DND-41 (cell line): ENCODE measurements at regions not wholly inside any gene's neighbourhood (a gene's known extent, or its start where the extent isn't known, plus 50 kb on each side); places are given as distances from the start of the nearest gene placed in this dataset.
"Not testable (repeated sequence)": the region's sequence is repeated elsewhere in the genome, so short reads cannot be mapped to it uniquely, and the experiment has no call there.

Experiments
- ATAC-seq: fragments of 200-7000 bp; cut with Tn5 transposase; 3 replicates; pipeline ENCODE4 v1.9.1; 2021; ENCODE audit warnings: low read depth; ENCODE audit not compliant: insufficient read depth
- DNase-seq: peaks from one replicate; pipeline ENCODE4 v3.0.0-alpha.2; 2020
- H2AFZ ChIP-seq: 2 replicates; pipeline ENCODE4 v1.6.0; 2012; ENCODE audit warnings: low read depth, low read length
- H3K27ac ChIP-seq: 2 replicates; pipeline ENCODE4 v1.5.1; 2012; ENCODE audit warnings: low read length, inconsistent platforms
- H3K27me3 ChIP-seq: fragments of 200-600 bp; sonication (generic); 2 replicates; pipeline ENCODE4 v1.6.0; 2012; ENCODE audit warnings: low read length, mild to moderate bottlenecking, inconsistent platforms; ENCODE audit not compliant: insufficient read depth, poor library complexity
- H3K36me3 ChIP-seq: 2 replicates; pipeline ENCODE4 v1.5.1; 2012; ENCODE audit warnings: low read length, inconsistent platforms; ENCODE audit not compliant: insufficient read depth
- H3K4me1 ChIP-seq: 2 replicates; pipeline ENCODE4 v1.5.1; 2012; ENCODE audit warnings: mild to moderate bottlenecking, low read length; ENCODE audit not compliant: insufficient read depth
- H3K4me2 ChIP-seq: 2 replicates; pipeline ENCODE4 v1.6.0; 2012; ENCODE audit warnings: mild to moderate bottlenecking, moderate library complexity, low read length, inconsistent platforms; ENCODE audit not compliant: insufficient read depth
- H3K4me3 ChIP-seq, 2 experiments: fragments of 200-600 bp in 1 of 2; shearing (Covaris generic) in 1 of 2; 2 replicates each; pipeline ENCODE4 v1.5.1; 2012 to 2016; ENCODE audit warnings: inconsistent platforms in 2 of 2, low read length in 2 of 2, mild to moderate bottlenecking in 2 of 2, low read depth in 1 of 2, moderate library complexity in 1 of 2
- H3K79me2 ChIP-seq: 2 replicates; pipeline ENCODE4 v1.6.0; 2012; ENCODE audit warnings: low read length, inconsistent platforms; ENCODE audit not compliant: insufficient read depth
- H3K9ac ChIP-seq: 2 replicates; pipeline ENCODE4 v1.6.0; 2012; ENCODE audit warnings: low read depth, mild to moderate bottlenecking, inconsistent platforms, low read length, moderate library complexity
- H3K9me3 ChIP-seq: 2 replicates; pipeline ENCODE4 v1.5.1; 2012; ENCODE audit warnings: low read length, moderate library complexity, mild to moderate bottlenecking, inconsistent platforms; ENCODE audit not compliant: insufficient read depth, severe bottlenecking
- H4K20me1 ChIP-seq: 2 replicates; pipeline ENCODE4 v1.6.0; 2012; ENCODE audit warnings: low read length; ENCODE audit not compliant: insufficient read depth
- EZH2 ChIP-seq: IDR thresholded peaks from 3 replicates; pipeline ENCODE4 v1.6.1; 2012; ENCODE audit warnings: borderline replicate concordance, low read depth, mild to moderate bottlenecking, moderate library complexity, low read length, inconsistent platforms; ENCODE audit not compliant: severe bottlenecking
- TF ChIP-seq, protein P1 (sequence below): IDR thresholded peaks from 2 replicates; pipeline ENCODE4 v1.5.1; 2012; ENCODE audit warnings: borderline replicate concordance, low read length, moderate library complexity, mild to moderate bottlenecking; ENCODE audit not compliant: poor library complexity, severe bottlenecking; ENCODE audit errors: extremely low read depth

DNA sequence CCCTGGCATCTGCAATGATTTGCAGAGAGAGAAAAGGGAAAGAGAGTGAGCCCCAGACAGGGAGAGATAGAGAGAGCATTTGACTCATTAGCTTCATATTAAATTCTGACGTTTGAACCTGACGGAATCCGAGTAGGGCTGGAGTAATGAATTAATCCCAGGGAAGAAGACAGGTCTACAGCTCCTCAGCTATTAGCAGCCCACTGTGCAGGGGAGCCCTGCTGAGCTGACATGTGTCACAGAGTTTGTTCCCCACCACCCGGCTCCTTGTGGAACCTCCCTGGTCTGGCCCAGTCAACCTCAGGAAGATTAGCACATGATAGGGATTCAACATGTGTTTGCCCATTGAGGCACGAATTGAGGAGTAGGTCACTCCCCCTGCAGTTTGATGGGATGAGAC lies 404.0 kb downstream of the BUD13 start:
- no peaks in the 10 kb centered on the region for H3K27me3 ChIP-seq
- no peak overlapping the region for H3K9ac ChIP-seq
- H3K36me3 ChIP-seq: no peaks in the 10 kb centered on the region
- no peak overlapping the region for H3K4me3 ChIP-seq
- TF ChIP-seq, protein P1, sequence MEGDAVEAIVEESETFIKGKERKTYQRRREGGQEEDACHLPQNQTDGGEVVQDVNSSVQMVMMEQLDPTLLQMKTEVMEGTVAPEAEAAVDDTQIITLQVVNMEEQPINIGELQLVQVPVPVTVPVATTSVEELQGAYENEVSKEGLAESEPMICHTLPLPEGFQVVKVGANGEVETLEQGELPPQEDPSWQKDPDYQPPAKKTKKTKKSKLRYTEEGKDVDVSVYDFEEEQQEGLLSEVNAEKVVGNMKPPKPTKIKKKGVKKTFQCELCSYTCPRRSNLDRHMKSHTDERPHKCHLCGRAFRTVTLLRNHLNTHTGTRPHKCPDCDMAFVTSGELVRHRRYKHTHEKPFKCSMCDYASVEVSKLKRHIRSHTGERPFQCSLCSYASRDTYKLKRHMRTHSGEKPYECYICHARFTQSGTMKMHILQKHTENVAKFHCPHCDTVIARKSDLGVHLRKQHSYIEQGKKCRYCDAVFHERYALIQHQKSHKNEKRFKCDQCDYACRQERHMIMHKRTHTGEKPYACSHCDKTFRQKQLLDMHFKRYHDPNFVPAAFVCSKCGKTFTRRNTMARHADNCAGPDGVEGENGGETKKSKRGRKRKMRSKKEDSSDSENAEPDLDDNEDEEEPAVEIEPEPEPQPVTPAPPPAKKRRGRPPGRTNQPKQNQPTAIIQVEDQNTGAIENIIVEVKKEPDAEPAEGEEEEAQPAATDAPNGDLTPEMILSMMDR: no peak
- TF ChIP-seq EZH2: no peak
- H3K4me2 ChIP-seq: no peak overlapping the region
- H2AFZ ChIP-seq: no peak overlapping the region
- no peaks in the 10 kb centered on the region for H3K9me3 ChIP-seq
- DNase-seq (no peak), ATAC-seq (no peak)
- H3K79me2 ChIP-seq: no peaks in the 10 kb centered on the region
- H4K20me1 ChIP-seq: peaks cover 3% of the 10 kb centered on the region; the same call in 1 of the 2 replicates
- no peaks in the 10 kb centered on the region for H3K4me1 ChIP-seq
- no peak overlapping the region for H3K27ac ChIP-seq

DNA sequence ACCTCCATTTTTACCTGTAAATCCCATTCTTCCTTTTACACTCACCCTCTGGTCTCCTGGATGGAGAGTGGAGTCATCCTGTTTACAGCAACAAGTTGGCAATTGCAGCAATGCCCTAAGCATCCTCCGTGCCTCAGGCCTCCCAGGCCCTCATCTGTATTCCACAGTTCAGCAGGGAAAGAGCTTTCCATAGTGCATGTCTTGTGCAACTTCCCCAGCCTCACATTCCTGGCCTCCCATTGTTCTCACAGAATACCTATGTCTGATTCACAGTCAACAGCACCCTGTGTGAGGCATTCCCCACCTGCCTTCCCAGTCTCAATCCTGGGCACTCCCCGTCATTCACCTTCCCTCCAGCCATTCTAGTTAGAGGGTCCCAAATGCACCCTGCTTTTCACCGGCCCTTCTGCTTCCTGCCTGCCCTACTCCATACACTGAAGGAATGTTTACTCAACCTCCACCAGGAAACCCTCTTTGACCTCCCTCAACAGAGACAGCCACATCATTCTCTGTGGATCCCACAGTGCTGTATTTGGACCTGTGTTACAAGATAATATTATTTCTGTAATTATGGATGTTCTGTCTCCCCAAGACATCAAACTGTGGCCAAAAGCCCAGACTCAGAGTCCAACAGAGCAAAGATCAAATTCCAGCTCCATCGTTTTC lies 405.7 kb downstream of the BUD13 start:
- DNase-seq (no peak), ATAC-seq (no peak)
- no peak for TF ChIP-seq EZH2
- TF ChIP-seq, protein P1: no peak
- Histone ChIP-seq H3K4me3 (no peak overlapping the region), H3K27ac (no peak overlapping the region), H3K36me3 (no peaks in the 10 kb centered on the region), H3K4me1 (no peaks in the 10 kb centered on the region), H3K79me2 (no peaks in the 10 kb centered on the region), H4K20me1 (peaks cover 3% of the 10 kb centered on the region; the same call in 1 of the 2 replicates), H3K4me2 (no peak overlapping the region), H3K27me3 (no peaks in the 10 kb centered on the region), H2AFZ (no peak overlapping the region), H3K9me3 (no peaks in the 10 kb centered on the region), H3K9ac (no peak overlapping the region)

DNA sequence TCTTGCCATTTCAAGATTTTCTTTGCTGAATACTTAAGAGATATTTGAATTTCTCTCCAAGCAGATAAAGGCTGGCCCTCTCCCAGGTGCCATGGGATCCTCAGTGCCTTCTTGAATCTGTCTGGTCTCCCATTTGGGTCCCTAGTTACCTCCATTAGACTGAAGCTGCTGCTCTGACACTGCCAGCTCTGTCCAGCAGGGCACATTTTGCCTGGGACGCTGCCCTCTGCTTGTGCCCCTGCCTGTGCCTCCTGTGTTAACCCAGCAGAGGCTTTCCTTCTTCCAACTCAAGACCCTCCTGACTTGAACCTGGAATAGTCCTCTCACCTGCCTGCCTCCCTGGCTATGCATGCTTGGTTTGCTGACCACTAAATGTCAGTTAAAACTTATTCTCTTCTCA lies 406.3 kb downstream of the BUD13 start:
- H3K4me3 ChIP-seq: no peak overlapping the region

DNA sequence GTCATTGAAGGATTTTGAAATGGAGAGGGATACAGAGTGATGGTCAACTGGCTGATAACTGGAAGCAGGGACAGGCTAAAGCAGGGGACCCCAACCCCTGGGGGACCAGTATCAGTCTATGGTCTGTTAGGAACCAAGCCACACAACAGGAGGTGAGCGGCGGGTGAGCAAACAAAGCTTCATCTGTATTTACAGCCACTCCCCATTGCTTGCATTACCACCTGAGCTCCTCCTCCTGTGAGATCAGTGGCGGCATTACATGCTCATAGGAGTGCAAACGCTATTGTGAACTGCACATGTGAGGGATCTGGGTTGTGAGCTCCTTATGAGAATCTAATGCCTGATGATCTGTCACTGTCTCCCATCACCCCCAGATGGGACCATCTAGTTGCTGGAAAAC lies 407.9 kb downstream of the BUD13 start:
- DNase-seq, ATAC-seq, H3K36me3 ChIP-seq, H3K27ac ChIP-seq, H4K20me1 ChIP-seq, H3K4me2 ChIP-seq, H3K4me1 ChIP-seq, H3K9me3 ChIP-seq, H2AFZ ChIP-seq, H3K27me3 ChIP-seq, H3K9ac ChIP-seq, H3K79me2 ChIP-seq, H3K4me3 ChIP-seq: not testable (repeated sequence)

More for the DNA sequence above, 406.3 kb downstream of the BUD13 start:
- Histone ChIP-seq H3K27me3 (peaks cover 2% of the 10 kb centered on the region), H3K79me2 (no peaks in the 10 kb centered on the region), H4K20me1 (peaks cover 3% of the 10 kb centered on the region; the same call in 1 of the 2 replicates), H3K4me1 (no peaks in the 10 kb centered on the region), H2AFZ (no peak overlapping the region), H3K36me3 (no peaks in the 10 kb centered on the region), H3K9me3 (no peaks in the 10 kb centered on the region), H3K4me2 (no peak overlapping the region), H3K27ac (no peak overlapping the region), H3K9ac (no peak overlapping the region)
- no peak for DNase-seq
- TF ChIP-seq EZH2: no peak
- TF ChIP-seq, protein P1: no peak
- ATAC-seq: no peak
